GM12878 (cell line): ENCODE measurements at regions not wholly inside any gene's neighbourhood (a gene's known extent, or its start where the extent isn't known, plus 50 kb on each side); places are given as distances from the start of the nearest gene placed in this dataset.

ENCODE experiments used
- ATAC-seq: fragments of 200-7000 bp; cut with Tn5 transposase; 3 replicates; pipeline ENCODE4 v1.9.1; 2020; ENCODE audit warnings: mild to moderate bottlenecking, moderate library complexity
- BruUV-seq: library from RNA; stranded (reverse); fragments of 400-500 nt; replicated peaks from 2 replicates; lab custom pipeline; 2021; lab: Mats Ljungman, UMichigan
- CTCF ChIA-PET: fragments of 300-600 bp; sonication (Branson Sonifier 250); formaldehyde crosslinking; extraction: SDS; loops from one replicate; lab custom pipeline; 2021; ENCODE audit warnings: inconsistent platforms; lab: Yijun Ruan, JAX
- POLR2A ChIA-PET: fragments of 350-600 bp; formaldehyde crosslinking; extraction: SDS; loops from one replicate; lab custom pipeline; 2021; ENCODE audit warnings: inconsistent platforms; lab: Charles Lee
- RAD21 ChIA-PET: fragments of 300-600 bp; sonication (Branson Sonifier 250); formaldehyde crosslinking; loops from one replicate; lab custom pipeline; 2023; ENCODE audit warnings: antibody characterized with exemption; ENCODE audit not compliant: unreplicated experiment; lab: Charles Lee
- SMC1A ChIA-PET: fragments of 300-600 bp; sonication (Branson Sonifier 250); formaldehyde crosslinking; loops from one replicate; lab custom pipeline; 2023; ENCODE audit not compliant: unreplicated experiment, uncharacterized antibody; lab: Charles Lee
- DNase-seq: peaks from one replicate; pipeline ENCODE4 v3.0.0-alpha.2; 2011; ENCODE audit warnings: low read depth, low spot score
- FAIRE-seq: peaks from 3 replicates; lab custom pipeline; 2011; peaks lifted over from hg19 to GRCh38; lab: Jason Lieb, UNC
- H2AFZ ChIP-seq: 2 replicates; pipeline ENCODE4 v1.6.0; 2011; ENCODE audit warnings: low read depth, low read length, control low read depth; ENCODE audit not compliant: control insufficient read depth
- H3K27ac ChIP-seq: 2 replicates; pipeline ENCODE4 v1.5.1; 2011; ENCODE audit warnings: control low read depth; ENCODE audit not compliant: control insufficient read depth, insufficient read depth
- H3K27me3 ChIP-seq, 2 experiments: replicated peaks in 1 of 2; 2 replicates each; pipeline versions ENCODE4 v1.6.0 to v1.6.1; 2011; ENCODE audit warnings: low read length in 1 of 2; ENCODE audit not compliant: control insufficient read depth in 2 of 2, insufficient read depth in 2 of 2
- H3K36me3 ChIP-seq, 2 experiments: 2 replicates each; pipeline ENCODE4 v1.5.1; 2011; ENCODE audit warnings: low read length in 1 of 2; ENCODE audit not compliant: control insufficient read depth in 2 of 2, insufficient read depth in 2 of 2
- H3K4me1 ChIP-seq: 2 replicates; pipeline ENCODE4 v1.6.1; 2011; ENCODE audit warnings: mild to moderate bottlenecking, low read length, moderate library complexity, mixed read lengths; ENCODE audit not compliant: control insufficient read depth, insufficient read depth
- H3K4me2 ChIP-seq: 2 replicates; pipeline ENCODE4 v1.6.0; 2011; ENCODE audit warnings: control low read depth; ENCODE audit not compliant: control insufficient read depth, insufficient read depth
- H3K4me3 ChIP-seq: fragments of 200-600 bp; sonication (generic); 2 replicates; pipeline ENCODE4 v1.5.1; 2016
- H3K79me2 ChIP-seq: 2 replicates; pipeline ENCODE4 v1.6.0; 2011; ENCODE audit warnings: low read length; ENCODE audit not compliant: control insufficient read depth, insufficient read depth
- H3K9ac ChIP-seq: 2 replicates; pipeline ENCODE4 v1.8.0; 2011; ENCODE audit warnings: low read length, control low read depth, mixed read lengths; ENCODE audit not compliant: control insufficient read depth, insufficient read depth
- H3K9me3 ChIP-seq: replicated peaks from 3 replicates; pipeline ENCODE4 v1.5.1; 2011; ENCODE audit warnings: mild to moderate bottlenecking, low read length; ENCODE audit not compliant: control insufficient read depth, insufficient read depth
- H4K20me1 ChIP-seq: 2 replicates; pipeline ENCODE4 v1.6.0; 2011; ENCODE audit not compliant: control insufficient read depth, insufficient read depth
- RAD51 ChIP-seq: fragments of 450-650 bp; IDR thresholded peaks from 2 replicates; pipeline ENCODE4 v1.6.1; 2016; ENCODE audit warnings: moderate library complexity, mild to moderate bottlenecking, inconsistent platforms
- SIX5 ChIP-seq: IDR thresholded peaks from 2 replicates; pipeline ENCODE4 v1.6.1; 2011; ENCODE audit warnings: mild to moderate bottlenecking, low read depth, low read length, moderate library complexity; ENCODE audit not compliant: severe bottlenecking
- ZZZ3 ChIP-seq: IDR thresholded peaks from 2 replicates; pipeline ENCODE4 v1.6.1; 2011; ENCODE audit warnings: low read depth; ENCODE audit not compliant: control insufficient read depth, insufficient read length
- WGBS: methylation state at CpG from one replicate; pipeline ENCODE4 v1.1.6; 2016; ENCODE audit warnings: low lambda C conversion rate; ENCODE audit not compliant: insufficient replicate concordance, insufficient coverage; ENCODE audit errors: missing lambda C conversion rate; 5-methylcytosine and 5-hydroxymethylcytosine counted together
- in situ Hi-C: fragments of 300-500 bp; cut with MboI; formaldehyde crosslinking; loops from 9 replicates; pipeline ENCODE4 v1.14.3; 2018; ENCODE audit warnings: mixed read lengths
- intact Hi-C: fragments of 100-400 bp; cut with micrococcal nuclease; formaldehyde crosslinking; loops from one replicate; pipeline ENCODE4 v1.14.2; 2022; ENCODE audit not compliant: unreplicated experiment
- TF ChIP-seq, protein P1 (sequence below): fragments of 450-650 bp; formaldehyde crosslinking; IDR thresholded peaks from 2 replicates; pipeline ENCODE4 v1.4.0; 2022; ENCODE audit warnings: mild to moderate bottlenecking, moderate library complexity
- TF ChIP-seq, protein P2 (sequence below): fragments of 450-650 bp; IDR thresholded peaks from 2 replicates; pipeline ENCODE4 v1.6.1; 2017; ENCODE audit warnings: mild to moderate bottlenecking, low read depth, inconsistent platforms; ENCODE audit not compliant: poor library complexity, severe bottlenecking
- TF ChIP-seq, protein P3 (sequence below): fragments of 150-350 bp; IDR thresholded peaks from 2 replicates; pipeline ENCODE4 v1.6.1; 2014; ENCODE audit warnings: mild to moderate bottlenecking, low read depth, low read length

DNA sequence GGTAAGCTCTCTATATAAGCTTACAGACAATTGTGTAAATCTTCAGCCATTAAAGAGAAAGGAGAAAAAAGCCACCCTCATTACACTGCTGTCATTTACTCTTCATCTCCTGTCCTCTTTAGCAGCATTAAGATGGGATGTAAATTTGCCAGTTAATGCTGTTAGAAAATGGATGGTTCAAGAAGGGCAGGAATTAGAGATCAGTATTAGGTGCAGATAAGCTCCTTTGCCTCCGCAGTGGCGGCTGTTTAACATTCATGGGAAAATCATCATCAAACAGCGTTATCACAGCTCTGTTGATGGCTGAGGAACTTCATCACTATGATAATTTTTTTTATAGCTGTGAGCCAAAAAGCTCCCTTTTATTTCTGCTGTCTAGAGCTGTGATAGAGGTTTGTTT, 61.8 kb upstream of the FAM204A start (continued):
- TF ChIP-seq, protein P1, sequence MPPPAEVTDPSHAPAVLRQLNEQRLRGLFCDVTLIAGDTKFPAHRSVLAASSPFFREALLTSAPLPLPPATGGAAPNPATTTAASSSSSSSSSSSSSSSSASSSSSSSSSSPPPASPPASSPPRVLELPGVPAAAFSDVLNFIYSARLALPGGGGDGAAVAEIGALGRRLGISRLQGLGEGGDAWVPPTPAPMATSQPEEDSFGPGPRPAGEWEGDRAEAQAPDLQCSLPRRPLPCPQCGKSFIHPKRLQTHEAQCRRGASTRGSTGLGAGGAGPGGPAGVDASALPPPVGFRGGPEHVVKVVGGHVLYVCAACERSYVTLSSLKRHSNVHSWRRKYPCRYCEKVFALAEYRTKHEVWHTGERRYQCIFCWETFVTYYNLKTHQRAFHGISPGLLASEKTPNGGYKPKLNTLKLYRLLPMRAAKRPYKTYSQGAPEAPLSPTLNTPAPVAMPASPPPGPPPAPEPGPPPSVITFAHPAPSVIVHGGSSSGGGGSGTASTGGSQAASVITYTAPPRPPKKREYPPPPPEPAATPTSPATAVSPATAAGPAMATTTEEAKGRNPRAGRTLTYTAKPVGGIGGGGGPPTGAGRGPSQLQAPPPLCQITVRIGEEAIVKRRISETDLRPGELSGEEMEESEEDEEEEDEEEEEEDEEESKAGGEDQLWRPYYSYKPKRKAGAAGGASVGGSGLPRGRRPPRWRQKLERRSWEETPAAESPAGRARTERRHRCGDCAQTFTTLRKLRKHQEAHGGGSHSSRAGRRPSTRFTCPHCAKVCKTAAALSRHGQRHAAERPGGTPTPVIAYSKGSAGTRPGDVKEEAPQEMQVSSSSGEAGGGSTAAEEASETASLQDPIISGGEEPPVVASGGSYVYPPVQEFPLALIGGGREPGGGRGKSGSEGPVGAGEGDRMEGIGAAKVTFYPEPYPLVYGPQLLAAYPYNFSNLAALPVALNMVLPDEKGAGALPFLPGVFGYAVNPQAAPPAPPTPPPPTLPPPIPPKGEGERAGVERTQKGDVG (CRISPR knock-in tag): no peak
- TF ChIP-seq ZZZ3 (no peak), SIX5 (no peak), RAD51 (no peak)
- TF ChIP-seq, protein P2, sequence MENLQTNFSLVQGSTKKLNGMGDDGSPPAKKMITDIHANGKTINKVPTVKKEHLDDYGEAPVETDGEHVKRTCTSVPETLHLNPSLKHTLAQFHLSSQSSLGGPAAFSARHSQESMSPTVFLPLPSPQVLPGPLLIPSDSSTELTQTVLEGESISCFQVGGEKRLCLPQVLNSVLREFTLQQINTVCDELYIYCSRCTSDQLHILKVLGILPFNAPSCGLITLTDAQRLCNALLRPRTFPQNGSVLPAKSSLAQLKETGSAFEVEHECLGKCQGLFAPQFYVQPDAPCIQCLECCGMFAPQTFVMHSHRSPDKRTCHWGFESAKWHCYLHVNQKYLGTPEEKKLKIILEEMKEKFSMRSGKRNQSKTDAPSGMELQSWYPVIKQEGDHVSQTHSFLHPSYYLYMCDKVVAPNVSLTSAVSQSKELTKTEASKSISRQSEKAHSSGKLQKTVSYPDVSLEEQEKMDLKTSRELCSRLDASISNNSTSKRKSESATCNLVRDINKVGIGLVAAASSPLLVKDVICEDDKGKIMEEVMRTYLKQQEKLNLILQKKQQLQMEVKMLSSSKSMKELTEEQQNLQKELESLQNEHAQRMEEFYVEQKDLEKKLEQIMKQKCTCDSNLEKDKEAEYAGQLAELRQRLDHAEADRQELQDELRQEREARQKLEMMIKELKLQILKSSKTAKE: no peak

DNA sequence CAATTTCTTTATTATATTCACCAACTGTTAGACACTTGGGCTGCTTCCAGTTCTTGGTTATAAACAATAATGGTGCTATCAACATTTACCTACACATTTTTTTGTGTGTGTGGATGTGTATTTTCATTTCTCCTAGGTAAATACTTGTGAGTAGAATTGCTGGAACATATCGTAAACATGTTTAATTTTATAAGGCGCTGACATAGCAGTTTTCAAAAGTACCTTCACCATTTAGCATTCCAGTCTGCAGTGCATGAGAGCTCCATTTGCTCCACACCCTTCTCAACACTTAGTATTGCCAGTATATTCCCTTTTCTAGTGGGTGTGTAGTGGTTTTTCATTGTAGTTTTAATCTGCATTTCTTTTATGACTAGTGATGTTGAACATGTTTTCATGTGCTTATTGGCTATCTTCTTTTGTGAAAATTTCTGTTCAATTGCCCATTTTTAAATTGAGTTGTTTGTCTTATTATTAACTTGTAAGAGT, 59.6 kb upstream of the FAM204A start:
- no peak for FAIRE-seq
- Histone ChIP-seq H4K20me1 (no peaks in the 10 kb centered on the region), H3K36me3 (no peaks in the 10 kb centered on the region), H3K4me2 (no peak overlapping the region), H3K4me1 (no peaks in the 10 kb centered on the region), H3K4me3 (no peak overlapping the region), H3K9me3 (no peaks in the 10 kb centered on the region), H3K9ac (no peak overlapping the region), H3K27ac (no peak overlapping the region), H3K27me3 (no peaks in the 10 kb centered on the region), H2AFZ (no peak overlapping the region)
- ChIA-PET RAD21 (no interaction called here), SMC1A (no interaction called here), POLR2A (no interaction called here), CTCF (no interaction called here)
- intact Hi-C loops: no loop called here
- no peak for DNase-seq
- WGBS: 70% methylated on average over 2 of the region's 2 CpGs
- no TSS peak for BruUV-seq
- no peak for ATAC-seq
- in situ Hi-C loops: no loop called here
- TF ChIP-seq, protein P3, sequence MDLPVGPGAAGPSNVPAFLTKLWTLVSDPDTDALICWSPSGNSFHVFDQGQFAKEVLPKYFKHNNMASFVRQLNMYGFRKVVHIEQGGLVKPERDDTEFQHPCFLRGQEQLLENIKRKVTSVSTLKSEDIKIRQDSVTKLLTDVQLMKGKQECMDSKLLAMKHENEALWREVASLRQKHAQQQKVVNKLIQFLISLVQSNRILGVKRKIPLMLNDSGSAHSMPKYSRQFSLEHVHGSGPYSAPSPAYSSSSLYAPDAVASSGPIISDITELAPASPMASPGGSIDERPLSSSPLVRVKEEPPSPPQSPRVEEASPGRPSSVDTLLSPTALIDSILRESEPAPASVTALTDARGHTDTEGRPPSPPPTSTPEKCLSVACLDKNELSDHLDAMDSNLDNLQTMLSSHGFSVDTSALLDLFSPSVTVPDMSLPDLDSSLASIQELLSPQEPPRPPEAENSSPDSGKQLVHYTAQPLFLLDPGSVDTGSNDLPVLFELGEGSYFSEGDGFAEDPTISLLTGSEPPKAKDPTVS: no peak
- TF ChIP-seq, all 136 proteins: peak for 0
- H3K79me2 ChIP-seq: no peaks in the 10 kb centered on the region
